ENCODE measurements at regions not wholly inside any gene's neighbourhood (a gene's known extent, or its start where the extent isn't known, plus 50 kb on each side); places are given as distances from the start of the nearest gene placed in this dataset.

- TF ChIP-seq CTCF (conservative IDR thresholded peaks at IDR 0.05 in 1 of 2, IDR thresholded peaks at IDR 0.05 in 1 of 2; ENCODE audit: extremely low read depth in 1 of 2, insufficient read depth in 1 of 2, low read depth in 1 of 2, low read length in 2 of 2) (no peak), EZH2 (IDR thresholded peaks at IDR 0.05; ENCODE audit: borderline replicate concordance, low read length) (no peak)
Observed at GRCh38 chr9:28413471-28413870, 840.2 kb upstream of the C9orf72 start.

Measured in mammary epithelial cell (primary cell).